ENCODE measurements at regions not wholly inside any gene's neighbourhood (a gene's known extent, or its start where the extent isn't known, plus 50 kb on each side); places are given as distances from the start of the nearest gene placed in this dataset.

- Histone ChIP-seq H2AFZ (no peak overlapping the region), H3K79me2 (no peaks in the 10 kb centered on the region), H3K27me3 (no peaks in the 10 kb centered on the region), H3K9me3 (ENCODE audit: low read depth) (no peaks in the 10 kb centered on the region), H3K27ac (no peak overlapping the region), H4K20me1 (ENCODE audit: insufficient read depth, poor library complexity, severe bottlenecking) (no peaks in the 10 kb centered on the region), H3K9me2 (replicated peaks; ENCODE audit: insufficient read depth) (no peaks in the 10 kb centered on the region), H3K4me1 (ENCODE audit: insufficient read depth) (no peaks in the 10 kb centered on the region), H3K4me3 (no peak overlapping the region), H3K36me3 (replicated peaks; ENCODE audit: insufficient read depth, low read depth) (no peaks in the 10 kb centered on the region), H3K4me2 (no peak overlapping the region)
- DNase-seq (ENCODE audit: low spot score): no peak
- TF ChIP-seq EZH2phosphoT487 (IDR thresholded peaks at IDR 0.05; ENCODE audit: low read depth, severe bottlenecking, unreplicated experiment) (no peak), EZH2 (IDR thresholded peaks at IDR 0.05; ENCODE audit: borderline replicate concordance) (no peak), CTCF (IDR thresholded peaks at IDR 0.05; ENCODE audit: poor library complexity) (no peak)
Observed at GRCh38 chr1:57704231-57704630, 280.4 kb upstream of the DAB1 start.

GRCh38 chr1:57696904-57697303 is 273.0 kb upstream of the DAB1 start:
- WGBS (ENCODE audit: low lambda C conversion rate, missing lambda C conversion rate): 74% methylated on average over 1 of the region's 1 CpG
- Histone ChIP-seq H3K27me3 (no peaks in the 10 kb centered on the region), H4K20me1 (ENCODE audit: insufficient read depth, poor library complexity, severe bottlenecking) (no peaks in the 10 kb centered on the region), H3K4me1 (ENCODE audit: insufficient read depth) (no peaks in the 10 kb centered on the region), H3K4me2 (no peak overlapping the region), H3K27ac (no peak overlapping the region), H3K9me3 (ENCODE audit: low read depth) (no peaks in the 10 kb centered on the region), H3K79me2 (no peaks in the 10 kb centered on the region), H3K4me3 (no peak overlapping the region), H2AFZ (no peak overlapping the region), H3K9me2 (replicated peaks; ENCODE audit: insufficient read depth) (no peaks in the 10 kb centered on the region), H3K36me3 (replicated peaks; ENCODE audit: insufficient read depth, low read depth) (no peaks in the 10 kb centered on the region)
- DNase-seq (ENCODE audit: low spot score): no peak
- TF ChIP-seq CTCF (IDR thresholded peaks at IDR 0.05; ENCODE audit: poor library complexity): no peak
- no peak for TF ChIP-seq EZH2 (IDR thresholded peaks at IDR 0.05; ENCODE audit: borderline replicate concordance)
- no peak for TF ChIP-seq EZH2phosphoT487 (IDR thresholded peaks at IDR 0.05; ENCODE audit: low read depth, severe bottlenecking, unreplicated experiment)

GRCh38 chr1:57696043-57696442 is 272.2 kb upstream of the DAB1 start:
- H2AFZ ChIP-seq: no peak overlapping the region
- H3K9me3 ChIP-seq (ENCODE audit: low read depth): no peaks in the 10 kb centered on the region
- TF ChIP-seq EZH2phosphoT487 (IDR thresholded peaks at IDR 0.05; ENCODE audit: low read depth, severe bottlenecking, unreplicated experiment) (no peak), EZH2 (IDR thresholded peaks at IDR 0.05; ENCODE audit: borderline replicate concordance) (no peak), CTCF (IDR thresholded peaks at IDR 0.05; ENCODE audit: poor library complexity) (no peak)
- H4K20me1 ChIP-seq (ENCODE audit: insufficient read depth, poor library complexity, severe bottlenecking): no peaks in the 10 kb centered on the region
- no peak for DNase-seq (ENCODE audit: low spot score)
- no peaks in the 10 kb centered on the region for H3K79me2 ChIP-seq
- H3K27me3 ChIP-seq: no peaks in the 10 kb centered on the region
- H3K4me2 ChIP-seq: no peak overlapping the region
- H3K4me3 ChIP-seq: no peak overlapping the region
- no peaks in the 10 kb centered on the region for H3K4me1 ChIP-seq (ENCODE audit: insufficient read depth)
- WGBS (ENCODE audit: low lambda C conversion rate, missing lambda C conversion rate): 20% methylated on average over 2 of the region's 2 CpGs
- H3K36me3 ChIP-seq (replicated peaks; ENCODE audit: insufficient read depth, low read depth): no peaks in the 10 kb centered on the region
- no peak overlapping the region for H3K27ac ChIP-seq
- H3K9me2 ChIP-seq (replicated peaks; ENCODE audit: insufficient read depth): no peaks in the 10 kb centered on the region

- no peak overlapping the region for H3K27ac ChIP-seq
- 96% methylated on average over 3 of the region's 3 CpGs for WGBS (ENCODE audit: low lambda C conversion rate, missing lambda C conversion rate)
Observed at GRCh38 chr1:57686306-57686705, 262.4 kb upstream of the DAB1 start.

More at GRCh38 chr1:57686306-57686705, 262.4 kb upstream of the DAB1 start:
- no peaks in the 10 kb centered on the region for H3K27me3 ChIP-seq
- H3K9me3 ChIP-seq (ENCODE audit: low read depth): no peaks in the 10 kb centered on the region
- no peaks in the 10 kb centered on the region for H3K36me3 ChIP-seq (replicated peaks; ENCODE audit: insufficient read depth, low read depth)
- no peaks in the 10 kb centered on the region for H4K20me1 ChIP-seq (ENCODE audit: insufficient read depth, poor library complexity, severe bottlenecking)
- no peak overlapping the region for H3K4me2 ChIP-seq
- H3K9me2 ChIP-seq (replicated peaks; ENCODE audit: insufficient read depth): no peaks in the 10 kb centered on the region
- no peaks in the 10 kb centered on the region for H3K4me1 ChIP-seq (ENCODE audit: insufficient read depth)
- no peak for TF ChIP-seq EZH2phosphoT487 (IDR thresholded peaks at IDR 0.05; ENCODE audit: low read depth, severe bottlenecking, unreplicated experiment)
- no peak for TF ChIP-seq CTCF (IDR thresholded peaks at IDR 0.05; ENCODE audit: poor library complexity)
- no peak for TF ChIP-seq EZH2 (IDR thresholded peaks at IDR 0.05; ENCODE audit: borderline replicate concordance)
- no peaks in the 10 kb centered on the region for H3K79me2 ChIP-seq
- H2AFZ ChIP-seq: no peak overlapping the region
- H3K4me3 ChIP-seq: no peak overlapping the region
- no peak for DNase-seq (ENCODE audit: low spot score)
